ENCODE measurements at regions not wholly inside any gene's neighbourhood (a gene's known extent, or its start where the extent isn't known, plus 50 kb on each side); places are given as distances from the start of the nearest gene placed in this dataset.
A peak's percentile ranks its signal among the peaks of the same experiment; 100 is the strongest.

DNA sequence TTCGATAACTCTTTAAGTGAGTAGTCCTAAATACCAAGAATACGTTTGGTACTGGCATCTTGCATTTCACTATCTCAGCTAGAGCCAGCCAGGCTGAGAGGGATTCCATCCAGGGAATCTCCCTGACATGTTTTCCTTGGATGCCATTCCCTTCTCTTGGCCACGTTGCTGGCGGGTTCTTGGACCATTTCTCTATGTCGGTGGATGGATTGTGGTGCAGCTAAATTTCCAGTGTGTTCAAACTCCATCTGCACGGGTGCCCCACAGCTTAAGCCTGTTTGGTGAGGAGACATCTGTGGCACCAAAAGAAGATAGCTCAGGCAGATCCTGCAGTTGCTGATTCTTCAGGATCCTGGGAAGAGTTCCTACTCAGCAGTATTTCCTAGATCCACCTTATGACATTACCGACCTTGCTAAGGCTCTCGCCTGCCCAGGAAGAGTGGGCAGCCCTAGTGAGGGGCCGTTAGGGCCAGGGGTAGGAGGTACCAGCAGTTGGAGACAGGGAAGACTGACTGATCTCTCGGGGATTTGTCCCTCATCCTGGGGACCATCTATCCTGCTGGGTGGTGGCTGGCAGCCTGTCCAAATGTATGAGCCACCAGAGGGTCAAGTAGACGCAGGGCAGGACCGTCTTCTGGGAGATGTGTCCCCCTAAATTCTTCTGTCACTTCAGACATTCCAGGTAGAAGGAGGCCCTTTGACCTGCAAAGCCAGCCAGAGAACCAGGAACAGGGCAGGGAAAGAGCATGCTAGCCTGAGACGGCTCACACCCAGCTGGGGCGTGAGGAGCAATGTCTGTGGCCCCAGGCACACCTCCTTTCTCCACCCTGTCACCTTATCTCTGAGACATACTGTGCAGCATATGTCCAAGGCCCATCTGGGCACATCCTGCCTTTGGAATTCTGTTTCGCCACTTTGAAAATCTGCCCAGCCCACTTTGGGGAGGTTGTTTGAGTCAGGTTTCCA is 72.6 kb upstream of the CAPRIN2 start:
- DNase-seq (ENCODE audit: low read depth in 2 of 2), result no peak

DNA sequence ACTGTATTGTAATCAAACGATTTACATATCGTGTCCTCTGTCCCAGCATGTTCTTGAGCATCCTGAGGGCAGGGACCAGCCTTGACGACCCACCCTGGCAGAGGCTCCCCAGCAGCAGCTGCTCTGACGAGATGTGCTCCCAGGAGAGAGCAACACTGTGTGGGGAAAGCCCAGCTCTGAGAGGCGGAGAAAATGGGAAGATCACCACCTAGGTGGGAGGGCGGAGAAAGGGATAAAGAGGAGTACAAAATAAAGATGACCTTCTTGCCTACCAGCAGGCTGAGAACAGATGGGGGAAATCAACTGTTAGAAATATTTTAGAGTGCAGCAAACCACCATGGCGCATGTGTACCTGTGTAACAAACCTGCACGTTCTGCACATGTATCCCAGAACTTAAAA is 71.5 kb upstream of the CAPRIN2 start:
- no peak for DNase-seq (ENCODE audit: low read depth in 2 of 2)

DNA sequence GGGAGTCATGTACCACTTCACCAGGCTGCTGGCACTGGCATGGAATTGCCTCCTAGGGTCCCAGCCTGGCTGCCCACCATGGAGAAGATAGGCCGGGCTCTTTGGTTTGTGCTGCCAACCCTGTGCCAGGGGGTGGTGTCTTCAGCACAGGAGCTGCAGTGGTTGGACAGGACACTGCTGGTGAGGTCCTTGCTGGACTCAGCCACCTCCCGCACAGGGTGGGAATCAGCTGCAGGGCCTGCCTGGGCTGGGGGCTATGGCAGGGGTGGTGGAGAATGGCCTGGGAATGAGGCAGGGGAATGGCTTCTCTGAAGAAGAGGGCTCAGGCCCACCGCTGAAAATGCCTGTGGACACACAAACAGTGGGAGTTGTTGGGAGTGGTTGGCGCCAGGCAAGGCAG is 70.6 kb upstream of the CAPRIN2 start:
- no peak for DNase-seq (ENCODE audit: low read depth in 2 of 2)

DNA sequence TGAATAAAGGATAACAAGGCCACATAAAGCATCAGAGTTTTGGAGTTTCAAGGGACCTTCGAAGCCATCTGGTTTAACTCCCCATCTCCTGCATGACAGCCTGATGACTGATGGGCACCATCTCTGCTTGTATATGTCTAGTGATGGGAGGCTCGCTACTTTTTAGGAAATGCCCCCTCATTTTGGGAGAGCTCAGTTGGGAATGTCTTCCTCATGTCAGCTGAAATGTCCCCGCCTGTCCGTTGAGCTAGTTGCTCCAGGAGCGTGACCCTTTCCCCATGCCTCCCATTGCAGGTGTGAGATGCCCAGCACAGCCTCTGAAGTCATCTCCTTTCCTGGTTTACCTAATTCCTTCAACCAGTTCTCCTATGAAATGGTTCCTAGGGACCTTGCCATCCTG is 69.6 kb upstream of the CAPRIN2 start:
- DNase-seq (ENCODE audit: low read depth in 2 of 2), result no peak

DNA sequence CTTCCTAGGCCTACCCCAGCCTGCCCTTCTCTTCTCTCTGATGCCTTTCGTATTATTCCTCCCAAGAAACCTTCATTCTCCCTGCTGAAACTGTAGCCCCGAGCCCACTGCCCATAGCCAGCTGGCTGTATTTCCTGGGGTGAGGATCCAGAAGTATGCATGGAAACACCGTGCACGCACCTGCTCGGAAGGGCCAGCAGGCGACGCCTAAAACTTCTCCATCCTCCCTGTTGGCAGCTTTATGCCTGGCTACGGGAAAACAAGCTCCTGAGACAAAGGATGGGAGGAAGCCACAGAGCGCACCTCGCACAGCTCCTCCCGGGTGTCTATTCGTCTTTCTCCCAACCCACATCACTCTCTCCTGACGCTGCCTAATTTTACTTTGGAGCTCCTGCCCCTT is 69.0 kb upstream of the CAPRIN2 start:
- no peak for DNase-seq (ENCODE audit: low read depth in 2 of 2)

DNA sequence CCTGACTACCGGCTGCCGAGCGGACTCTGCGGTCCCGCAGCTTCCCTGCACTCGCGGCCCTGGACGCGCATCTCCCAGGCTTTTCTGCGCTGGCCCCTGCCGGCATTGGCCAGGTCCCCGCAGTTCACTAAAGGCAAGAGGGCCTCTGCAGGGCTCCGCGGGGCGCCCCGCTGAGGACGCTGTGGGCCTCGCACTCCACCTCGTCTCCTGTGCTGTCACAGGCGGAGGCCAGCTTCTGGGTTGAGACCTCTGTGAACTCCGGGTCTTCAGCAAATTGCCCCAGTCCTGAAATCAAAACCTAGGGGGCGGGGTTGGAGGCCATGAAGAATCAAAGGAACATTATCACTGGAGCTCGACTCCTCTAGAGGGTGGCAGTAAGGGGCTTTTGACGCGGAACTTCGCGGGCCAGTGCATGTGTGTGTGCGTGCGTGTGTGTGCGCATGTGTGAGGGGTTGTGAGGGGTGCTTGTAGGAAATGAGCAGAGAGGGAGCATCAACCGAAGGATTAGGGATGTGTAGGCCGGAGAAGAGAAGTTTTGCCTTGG is 68.5 kb upstream of the CAPRIN2 start:
- DNase-seq (ENCODE audit: low read depth in 2 of 2), result peak in 1 of 2 experiments; percentile 22

DNA sequence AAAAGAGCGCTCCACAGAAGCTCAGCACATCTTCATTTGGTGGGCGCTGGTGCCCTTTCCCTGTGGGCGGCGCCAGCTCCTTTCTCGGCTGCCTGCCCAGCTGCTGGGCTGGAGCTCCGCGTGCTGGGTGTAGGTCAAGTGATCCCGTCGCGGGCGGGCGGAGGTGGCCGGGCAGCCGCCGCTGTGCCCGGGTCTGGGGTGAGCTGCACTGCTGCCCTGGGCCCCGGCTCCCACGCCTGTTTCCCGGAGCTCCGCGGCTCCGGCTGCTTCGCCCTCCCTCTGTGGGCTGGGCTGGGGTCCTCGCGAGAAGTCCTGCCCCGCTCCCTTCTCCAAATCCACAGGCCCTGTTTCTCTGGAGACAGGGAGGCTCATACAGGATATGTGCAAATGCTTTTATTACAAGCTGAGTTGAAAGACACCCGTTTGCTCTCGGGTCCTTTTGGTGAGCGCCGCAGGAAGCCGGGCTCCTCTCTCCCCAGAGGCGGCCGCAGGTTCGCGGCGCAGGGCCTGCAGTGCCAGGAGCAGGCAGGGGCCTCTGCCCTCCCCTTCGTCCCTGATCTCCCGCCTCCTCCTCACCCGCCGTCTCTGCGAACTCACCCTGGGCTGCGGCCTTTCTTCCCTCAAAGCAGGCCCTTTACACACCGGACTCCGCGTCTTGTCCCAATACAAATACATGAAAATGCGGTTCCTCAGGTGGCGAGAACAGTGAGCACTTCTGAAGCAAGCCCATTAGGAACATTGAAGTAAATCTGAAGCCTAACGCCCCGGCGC is 67.8 kb upstream of the CAPRIN2 start:
- DNase-seq (ENCODE audit: low read depth in 2 of 2), result peak in 1 of 2 experiments; percentile 16

DNA sequence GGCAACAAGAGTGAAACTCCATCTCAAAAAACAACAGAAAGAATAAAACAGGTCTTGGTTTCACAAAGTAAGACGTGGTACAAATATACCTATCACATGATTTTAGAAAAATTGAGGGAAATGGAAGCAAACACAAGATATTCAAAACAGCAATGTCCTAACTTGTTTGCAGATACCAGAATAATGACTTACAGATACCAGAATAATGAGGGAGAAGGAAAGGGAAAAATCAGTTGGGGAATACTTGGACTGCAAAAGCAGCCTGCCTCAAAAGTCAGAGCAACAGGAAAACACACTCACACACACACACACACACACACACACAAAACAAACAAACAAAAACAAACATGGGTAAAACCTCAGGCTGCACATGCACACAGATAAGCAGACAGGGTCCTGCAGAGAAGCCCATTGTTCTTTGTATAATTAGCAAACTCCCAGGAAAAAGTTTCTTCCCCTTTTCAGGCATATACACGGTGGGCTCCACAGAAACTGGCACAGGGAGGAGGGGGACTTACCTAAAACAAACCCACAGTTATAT is 65.7 kb upstream of the CAPRIN2 start:
- DNase-seq (ENCODE audit: low read depth in 2 of 2), result no peak

DNA sequence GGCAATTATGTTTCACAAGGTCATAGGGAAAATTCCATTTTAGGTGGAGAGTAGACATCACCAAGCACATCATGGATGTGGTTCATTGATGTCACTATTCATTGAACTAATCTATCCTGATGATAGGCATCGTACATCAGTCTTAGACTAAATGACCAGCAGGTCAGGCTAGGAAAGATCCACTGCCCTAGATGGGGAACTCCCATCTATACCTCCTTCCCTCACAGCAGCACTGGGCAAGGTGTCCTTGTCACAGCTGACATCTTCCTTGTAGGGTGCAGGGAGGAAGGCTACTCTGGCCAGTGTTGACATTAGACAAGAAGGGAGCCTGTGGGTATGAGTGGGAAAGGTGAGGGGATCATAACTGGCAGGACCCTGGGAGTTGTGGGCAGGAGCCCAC is 63.8 kb upstream of the CAPRIN2 start:
- no peak for DNase-seq (ENCODE audit: low read depth in 2 of 2)

DNA sequence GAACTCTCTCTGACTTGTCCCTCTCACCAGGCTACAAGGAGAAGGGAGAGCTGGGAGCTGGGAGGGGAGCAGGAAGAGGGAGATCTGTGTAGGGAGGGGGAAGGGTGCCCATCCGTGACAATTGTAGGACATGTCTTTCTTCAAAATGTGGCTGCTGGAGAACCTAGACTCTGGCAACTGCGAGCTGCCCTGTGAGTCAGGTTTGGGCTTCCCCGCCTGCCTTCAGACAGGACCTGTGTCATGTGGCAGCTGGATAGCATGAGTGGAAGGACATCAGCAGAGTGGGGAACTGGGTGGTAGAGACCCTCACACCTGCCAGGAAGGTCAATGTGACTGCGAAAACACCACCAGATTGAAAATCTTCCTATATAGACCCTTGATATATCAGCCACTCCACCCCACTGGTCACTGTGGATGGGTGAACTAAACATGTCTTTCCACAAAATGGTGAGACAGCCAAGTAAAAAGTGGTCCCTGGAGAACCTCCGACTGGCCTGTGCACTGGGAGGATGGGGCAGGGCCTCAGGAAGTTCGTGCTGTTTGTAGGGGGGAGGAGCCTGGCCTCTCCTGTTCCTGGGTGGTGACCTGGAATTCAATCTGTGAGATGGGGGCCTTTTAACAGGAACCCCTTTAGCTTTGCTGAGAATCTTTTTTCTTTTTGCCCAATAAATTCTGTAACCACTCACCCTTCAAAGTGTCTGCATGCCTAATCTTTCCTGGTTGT is 62.2 kb upstream of the CAPRIN2 start:
- DNase-seq (ENCODE audit: low read depth in 2 of 2), result no peak

DNA sequence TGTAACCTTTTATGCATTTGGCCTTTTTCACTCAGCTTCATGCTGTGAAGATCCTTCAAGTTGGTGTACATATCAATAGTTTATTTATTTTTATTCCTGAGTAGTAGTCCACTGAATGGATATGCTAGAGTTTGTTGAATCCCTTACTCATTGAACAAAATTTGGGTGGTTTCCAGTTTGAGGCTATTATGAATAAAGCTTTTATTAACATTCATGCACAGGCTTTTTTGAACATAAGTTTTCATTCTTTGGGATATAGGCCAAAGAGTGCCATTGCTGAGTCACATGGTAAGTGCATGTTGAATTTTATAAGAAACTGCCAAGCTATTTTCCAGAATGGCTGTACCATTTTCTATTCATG is 59.5 kb upstream of the CAPRIN2 start:
- DNase-seq (ENCODE audit: low read depth in 2 of 2), result no peak

DNA sequence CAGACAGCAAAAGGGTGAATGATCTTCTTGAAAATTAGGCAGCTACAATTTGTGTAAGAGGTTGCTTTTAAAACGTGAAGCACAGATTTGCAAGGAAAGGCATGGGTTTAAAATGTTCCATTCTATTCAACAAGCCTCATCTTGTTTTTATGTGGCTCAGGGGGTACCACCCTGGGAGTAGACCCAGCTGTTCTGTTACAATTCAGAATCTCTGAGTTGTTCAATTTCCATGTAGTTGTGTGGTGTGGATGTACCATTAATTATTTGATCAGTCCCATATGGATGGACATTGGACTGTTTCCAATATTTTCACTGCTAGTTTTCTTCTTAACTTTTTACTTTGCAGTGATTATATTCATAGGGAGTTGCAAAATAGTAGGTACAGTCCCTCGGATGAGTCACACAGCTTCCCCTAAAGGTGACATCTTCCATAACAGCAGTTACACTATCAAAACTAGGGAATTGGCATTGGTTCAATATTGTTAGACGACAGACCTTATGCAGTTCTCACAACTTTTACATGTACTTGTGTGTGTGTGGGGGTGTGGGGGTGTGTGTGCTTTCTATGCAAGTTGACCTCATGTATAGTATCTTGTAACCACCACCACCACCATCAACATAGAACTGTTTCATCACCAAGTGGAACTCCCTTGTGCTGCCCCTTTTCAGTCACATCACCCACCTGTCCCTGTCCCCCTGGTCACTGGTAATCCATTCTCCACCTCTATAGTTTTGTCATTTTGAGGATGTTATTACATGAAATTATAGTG is 59.0 kb upstream of the CAPRIN2 start:
- DNase-seq (ENCODE audit: low read depth in 2 of 2), result no peak

DNA sequence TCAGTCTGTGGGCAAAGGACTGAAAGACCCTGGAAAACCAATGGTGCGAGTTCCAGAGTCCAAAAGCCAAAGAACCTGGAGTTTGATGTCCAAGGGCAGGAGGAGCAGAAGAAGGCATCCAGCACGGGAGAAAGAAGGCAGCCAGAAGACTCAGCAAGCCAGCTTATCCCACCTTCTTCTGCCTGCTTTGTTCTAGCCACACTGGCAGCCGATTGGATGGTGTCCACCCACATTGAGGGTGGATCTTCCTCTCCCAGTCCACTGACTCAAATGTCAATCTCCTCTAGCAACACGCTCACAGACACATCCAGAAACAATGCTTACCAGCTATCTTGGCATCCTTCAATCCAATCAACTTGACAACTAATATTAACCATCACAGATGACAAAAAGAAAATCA is 57.2 kb upstream of the CAPRIN2 start:
- DNase-seq (ENCODE audit: low read depth in 2 of 2), result no peak

DNA sequence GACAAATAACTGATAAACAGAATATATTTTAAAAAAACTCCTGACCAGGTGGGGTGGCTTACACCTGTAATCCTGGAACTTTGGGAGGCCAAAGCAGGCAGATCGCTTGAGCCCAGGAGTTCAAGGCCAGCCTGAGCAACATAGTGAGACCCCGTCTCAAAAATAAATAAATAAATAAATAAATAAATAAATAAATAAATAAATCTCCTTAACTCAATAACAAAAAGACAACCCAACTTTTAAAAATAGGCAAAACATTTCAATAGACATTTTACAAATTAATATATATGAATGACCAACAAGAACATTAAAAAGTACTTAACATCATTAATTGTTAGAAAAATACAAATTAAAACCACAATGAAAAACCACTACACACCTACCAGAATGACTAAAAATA is 56.2 kb upstream of the CAPRIN2 start:
- DNase-seq (ENCODE audit: low read depth in 2 of 2), result no peak

DNA sequence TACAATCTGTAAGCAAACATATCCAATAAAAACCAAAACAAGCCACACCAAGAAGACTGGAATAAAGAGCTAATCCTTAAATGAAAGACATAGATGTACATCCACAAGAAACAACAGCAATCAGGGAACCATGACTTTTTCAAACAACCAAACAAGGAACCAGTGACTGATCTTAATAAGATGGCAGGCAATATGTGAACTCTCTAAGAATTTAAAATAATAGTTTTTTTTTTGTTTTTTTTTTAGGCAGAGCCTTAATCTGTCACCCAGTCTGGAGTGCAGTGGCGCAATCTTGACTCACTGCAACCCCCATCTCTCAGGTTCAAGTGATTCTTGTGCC is 52.9 kb upstream of the CAPRIN2 start:
- no peak for DNase-seq (ENCODE audit: low read depth in 2 of 2)

DNA sequence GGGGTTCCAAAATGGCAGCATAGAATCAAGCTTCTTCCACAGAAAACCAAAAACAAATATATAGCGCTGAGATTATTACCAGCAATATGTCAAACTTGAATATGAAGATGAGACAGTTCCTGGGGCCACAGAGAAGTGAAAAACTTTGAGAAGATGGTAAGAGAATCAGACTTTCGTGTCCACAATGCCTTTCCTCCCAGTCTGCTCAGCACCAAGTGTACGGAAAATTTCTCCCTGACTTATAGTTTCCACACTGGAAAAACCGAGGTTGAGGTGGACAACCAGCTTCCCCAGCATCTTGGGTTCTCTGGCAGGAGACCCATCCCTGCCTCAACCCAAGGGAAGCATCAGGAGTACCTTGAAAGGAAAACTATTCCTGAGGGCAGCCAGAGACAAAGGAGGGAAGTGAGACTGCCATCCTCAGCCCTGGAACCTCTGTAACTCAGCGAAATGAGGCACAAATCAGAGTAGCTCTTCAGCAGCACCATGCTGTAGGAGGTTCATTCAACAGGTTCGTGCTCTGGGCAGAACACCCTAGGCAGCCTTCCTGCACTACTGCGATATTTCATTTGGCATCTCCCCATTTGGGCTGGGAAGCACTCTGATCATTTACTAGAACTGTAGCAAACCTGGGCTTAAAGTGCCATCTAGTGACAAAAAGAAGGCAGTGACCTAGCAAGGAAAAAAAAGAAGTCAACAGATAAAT is 52.4 kb upstream of the CAPRIN2 start:
- DNase-seq (ENCODE audit: low read depth in 2 of 2), result no peak

DNA sequence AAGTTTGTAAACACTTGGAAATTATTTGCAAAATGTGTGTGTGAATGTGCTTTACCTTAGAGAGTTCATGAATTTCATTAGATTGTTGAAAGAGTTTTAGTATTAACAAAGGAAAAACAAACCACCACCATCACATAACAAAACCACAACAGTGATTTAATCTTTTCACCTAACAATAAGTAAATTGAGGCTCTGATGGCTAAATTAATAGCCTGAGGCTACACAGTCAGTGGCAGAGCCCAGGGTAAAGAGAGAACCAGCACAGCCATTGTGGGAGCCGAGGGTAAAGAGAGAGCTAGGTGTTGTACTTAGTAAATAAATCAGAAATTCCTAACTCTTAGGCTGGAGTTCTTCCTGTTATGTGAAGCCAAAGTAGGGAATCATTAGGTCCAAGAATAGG is 51.2 kb upstream of the CAPRIN2 start:
- DNase-seq (ENCODE audit: low read depth in 2 of 2), result no peak
